Upper lobe of left lung (tissue), 4 donors: ENCODE measurements at regions not wholly inside any gene's neighbourhood (a gene's known extent, or its start where the extent isn't known, plus 50 kb on each side); places are given as distances from the start of the nearest gene placed in this dataset.

ENCODE experiments used
- EP300 ChIP-seq, 4 donors: sonication (generic); formaldehyde crosslinking; IDR thresholded peaks; one replicate each; pipeline ENCODE4 v1.5.1; 2017; ENCODE audit warnings: antibody characterized with exemption in 4 of 4, control low read depth in 2 of 4
- TF ChIP-seq, protein P1 (sequence below), 6 experiments: fragments of 450-650 bp in 4 of 6; fragments of 200-600 bp in 2 of 6; sonication (generic) in 2 of 6; IDR thresholded peaks; one replicate each; pipeline ENCODE4 v1.5.1; 2016 to 2019; ENCODE audit warnings: antibody characterized with exemption in 6 of 6

DNA sequence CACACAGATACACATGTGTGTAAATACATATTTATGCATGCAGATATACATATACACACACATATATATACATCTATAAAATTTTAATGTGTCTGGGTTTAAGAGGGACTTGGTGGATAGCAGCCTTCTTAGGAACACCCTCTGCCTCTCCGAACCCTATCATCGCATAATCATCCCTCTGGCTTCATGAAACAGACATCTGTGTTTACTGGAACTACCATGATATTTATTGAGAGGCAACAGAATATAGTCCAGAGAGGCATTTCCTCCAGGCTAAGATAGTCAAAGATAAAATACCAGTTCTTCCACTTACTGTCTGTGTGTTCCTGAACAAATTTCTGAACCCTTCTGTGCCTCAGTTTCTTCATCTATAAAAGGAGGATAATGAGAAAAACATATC is 239.0 kb upstream of the FANCL start:
- TF ChIP-seq, protein P1, sequence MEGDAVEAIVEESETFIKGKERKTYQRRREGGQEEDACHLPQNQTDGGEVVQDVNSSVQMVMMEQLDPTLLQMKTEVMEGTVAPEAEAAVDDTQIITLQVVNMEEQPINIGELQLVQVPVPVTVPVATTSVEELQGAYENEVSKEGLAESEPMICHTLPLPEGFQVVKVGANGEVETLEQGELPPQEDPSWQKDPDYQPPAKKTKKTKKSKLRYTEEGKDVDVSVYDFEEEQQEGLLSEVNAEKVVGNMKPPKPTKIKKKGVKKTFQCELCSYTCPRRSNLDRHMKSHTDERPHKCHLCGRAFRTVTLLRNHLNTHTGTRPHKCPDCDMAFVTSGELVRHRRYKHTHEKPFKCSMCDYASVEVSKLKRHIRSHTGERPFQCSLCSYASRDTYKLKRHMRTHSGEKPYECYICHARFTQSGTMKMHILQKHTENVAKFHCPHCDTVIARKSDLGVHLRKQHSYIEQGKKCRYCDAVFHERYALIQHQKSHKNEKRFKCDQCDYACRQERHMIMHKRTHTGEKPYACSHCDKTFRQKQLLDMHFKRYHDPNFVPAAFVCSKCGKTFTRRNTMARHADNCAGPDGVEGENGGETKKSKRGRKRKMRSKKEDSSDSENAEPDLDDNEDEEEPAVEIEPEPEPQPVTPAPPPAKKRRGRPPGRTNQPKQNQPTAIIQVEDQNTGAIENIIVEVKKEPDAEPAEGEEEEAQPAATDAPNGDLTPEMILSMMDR (IDR thresholded peaks at IDR 0.05), result no peak
- no peak for TF ChIP-seq EP300 (IDR thresholded peaks at IDR 0.05)
